H9 (cell line): ENCODE measurements at regions not wholly inside any gene's neighbourhood (a gene's known extent, or its start where the extent isn't known, plus 50 kb on each side); places are given as distances from the start of the nearest gene placed in this dataset.

Experiments
- DNase-seq: peaks from one replicate; pipeline ENCODE4 v3.0.0-alpha.2; 2017
- H2AFZ ChIP-seq: one replicate; pipeline ENCODE4 v1.6.1; 2013; ENCODE audit warnings: mild to moderate bottlenecking, low read length, control low read depth, moderate library complexity
- H2AK5ac ChIP-seq: 2 replicates; pipeline ENCODE4 v1.6.1; 2013; ENCODE audit warnings: low read length, control low read depth, mixed read lengths; ENCODE audit not compliant: insufficient read length
- H2BK120ac ChIP-seq: one replicate; pipeline ENCODE4 v1.6.1; 2013; ENCODE audit warnings: low read depth, mild to moderate bottlenecking, low read length, control low read depth, inconsistent platforms; ENCODE audit not compliant: poor library complexity, severe bottlenecking
- H2BK12ac ChIP-seq: 2 replicates; pipeline ENCODE4 v1.6.1; 2013; ENCODE audit warnings: low read length, control low read depth, mixed read lengths, low read depth; ENCODE audit not compliant: insufficient read length
- H2BK15ac ChIP-seq: 2 replicates; pipeline ENCODE4 v1.6.1; 2013; ENCODE audit warnings: low read depth, low read length, control low read depth
- H2BK20ac ChIP-seq: one replicate; pipeline ENCODE4 v1.6.1; 2013; ENCODE audit warnings: low read depth, mild to moderate bottlenecking, low read length, control low read depth, inconsistent platforms; ENCODE audit not compliant: poor library complexity, severe bottlenecking
- H2BK5ac ChIP-seq: 2 replicates; pipeline ENCODE4 v1.6.1; 2013; ENCODE audit warnings: low read length, control low read depth, mixed read lengths; ENCODE audit not compliant: insufficient read length
- H3K14ac ChIP-seq: 2 replicates; pipeline ENCODE4 v1.6.1; 2013; ENCODE audit warnings: low read length, control low read depth; ENCODE audit not compliant: insufficient read depth
- H3K18ac ChIP-seq: 2 replicates; pipeline ENCODE4 v1.6.1; 2013; ENCODE audit warnings: low read depth, mild to moderate bottlenecking, mixed read lengths, low read length, control low read depth; ENCODE audit not compliant: insufficient read length
- H3K23ac ChIP-seq: 2 replicates; pipeline ENCODE4 v1.6.1; 2013; ENCODE audit warnings: low read length, control low read depth, mixed read lengths, low read depth; ENCODE audit not compliant: insufficient read length
- H3K23me2 ChIP-seq: 2 replicates; pipeline ENCODE4 v1.6.1; 2013; ENCODE audit warnings: low read depth, mild to moderate bottlenecking, mixed read lengths, low read length, control low read depth; ENCODE audit not compliant: insufficient read length, poor library complexity, severe bottlenecking
- H3K27ac ChIP-seq: 2 replicates; pipeline ENCODE4 v1.5.1; 2013; ENCODE audit warnings: low read length, control low read depth, mixed read lengths, low read depth; ENCODE audit not compliant: insufficient read length
- H3K27me3 ChIP-seq: 2 replicates; pipeline ENCODE4 v1.6.1; 2013; ENCODE audit warnings: low read length, control low read depth, inconsistent platforms; ENCODE audit not compliant: insufficient read depth
- H3K4ac ChIP-seq: 2 replicates; pipeline ENCODE4 v1.6.1; 2013; ENCODE audit warnings: low read depth, mild to moderate bottlenecking, control low read depth, inconsistent platforms, low read length, moderate library complexity
- H3K4me1 ChIP-seq: 2 replicates; pipeline ENCODE4 v1.6.1; 2013; ENCODE audit warnings: low read length, control low read depth, inconsistent platforms; ENCODE audit not compliant: insufficient read depth
- H3K4me2 ChIP-seq: 2 replicates; pipeline ENCODE4 v1.6.1; 2013; ENCODE audit warnings: low read length, control low read depth, mixed read lengths; ENCODE audit not compliant: insufficient read length, insufficient read depth
- H3K56ac ChIP-seq: 2 replicates; pipeline ENCODE4 v1.6.1; 2013; ENCODE audit warnings: low read depth, mild to moderate bottlenecking, mixed read lengths, low read length, control low read depth; ENCODE audit not compliant: insufficient read length
- H3K79me1 ChIP-seq: 2 replicates; pipeline ENCODE4 v1.6.1; 2013; ENCODE audit warnings: low read depth, mild to moderate bottlenecking, moderate library complexity, low read length, control low read depth, inconsistent platforms; ENCODE audit not compliant: insufficient read depth, poor library complexity, severe bottlenecking
- H3K79me2 ChIP-seq: 2 replicates; pipeline ENCODE4 v1.6.1; 2013; ENCODE audit warnings: low read length, control low read depth, inconsistent platforms; ENCODE audit not compliant: insufficient read depth
- H3K9ac ChIP-seq: 2 replicates; pipeline ENCODE4 v1.6.1; 2013; ENCODE audit warnings: low read length, control low read depth, mixed read lengths; ENCODE audit not compliant: insufficient read length; ENCODE audit errors: extremely low read depth
- H3K9me3 ChIP-seq: one replicate; pipeline ENCODE4 v1.6.1; 2013; ENCODE audit warnings: low read depth, low read length, inconsistent platforms; ENCODE audit not compliant: control insufficient read depth
- H3T11ph ChIP-seq: one replicate; pipeline ENCODE4 v1.6.1; 2013; ENCODE audit warnings: mild to moderate bottlenecking, low read length, control low read depth, inconsistent platforms
- H4K20me1 ChIP-seq: one replicate; pipeline ENCODE4 v1.6.1; 2013; ENCODE audit not compliant: control insufficient read depth, insufficient read length, insufficient read depth
- H4K5ac ChIP-seq: 2 replicates; pipeline ENCODE4 v1.6.1; 2013; ENCODE audit warnings: low read depth, mild to moderate bottlenecking, mixed read lengths, low read length, control low read depth; ENCODE audit not compliant: insufficient read length
- H4K8ac ChIP-seq: replicated peaks from 2 replicates; pipeline ENCODE4 v1.6.1; 2013; ENCODE audit warnings: low read length, control low read depth, mixed read lengths, low read depth; ENCODE audit not compliant: insufficient read length
- H4K91ac ChIP-seq: 2 replicates; pipeline ENCODE4 v1.6.1; 2013; ENCODE audit warnings: low read depth, mild to moderate bottlenecking, moderate library complexity, mixed read lengths, low read length, control low read depth; ENCODE audit not compliant: insufficient read length
- H3K27ac Mint-ChIP-seq, 3 experiments: 2 replicates in 2 of 3; 3 replicates in 1 of 3; pipeline ENCODE4 v1.8.0; 2020 to 2021; ENCODE audit warnings: mixed read lengths in 3 of 3, mild to moderate bottlenecking in 1 of 3, moderate library complexity in 1 of 3
- H3K27me3 Mint-ChIP-seq: 2 replicates; pipeline ENCODE4 v1.8.0; 2021; ENCODE audit warnings: low read depth, mild to moderate bottlenecking, moderate library complexity, mixed read lengths
- H3K36me3 Mint-ChIP-seq, 3 experiments: 2 replicates in 2 of 3; 3 replicates in 1 of 3; pipeline ENCODE4 v1.8.0; 2020 to 2021; ENCODE audit warnings: low read depth in 3 of 3, mixed read lengths in 3 of 3; ENCODE audit not compliant: insufficient read depth in 1 of 3
- H3K4me1 Mint-ChIP-seq, 2 experiments: 2 replicates each; pipeline ENCODE4 v1.8.0; 2020; ENCODE audit warnings: mixed read lengths in 2 of 2
- H3K4me3 Mint-ChIP-seq, 2 experiments: 2 replicates in 1 of 2; 3 replicates in 1 of 2; pipeline ENCODE4 v1.8.0; 2020 to 2021; ENCODE audit warnings: mild to moderate bottlenecking in 2 of 2, mixed read lengths in 2 of 2, moderate library complexity in 1 of 2
- H3K9me3 Mint-ChIP-seq, 2 experiments: 2 replicates in 1 of 2; 3 replicates in 1 of 2; pipeline ENCODE4 v1.8.0; 2020; ENCODE audit warnings: mild to moderate bottlenecking in 2 of 2, mixed read lengths in 2 of 2, moderate library complexity in 1 of 2
- WGBS: extraction: QIAGEN DNeasy Blood & Tissue Kit; methylation state at CpG from one replicate; pipeline ENCODE4 v1.1.7; 2013; ENCODE audit warnings: missing lambda C conversion rate, low lambda C conversion rate, mixed read lengths; ENCODE audit not compliant: insufficient read length; ENCODE audit errors: extremely low coverage; 5-methylcytosine and 5-hydroxymethylcytosine counted together
- TF ChIP-seq, protein P1 (sequence below): fragments of 200-600 bp; sonication (generic); conservative IDR thresholded peaks from 3 replicates; pipeline ENCODE4 v1.8.0; 2021; ENCODE audit warnings: antibody characterized with exemption, mild to moderate bottlenecking

DNA sequence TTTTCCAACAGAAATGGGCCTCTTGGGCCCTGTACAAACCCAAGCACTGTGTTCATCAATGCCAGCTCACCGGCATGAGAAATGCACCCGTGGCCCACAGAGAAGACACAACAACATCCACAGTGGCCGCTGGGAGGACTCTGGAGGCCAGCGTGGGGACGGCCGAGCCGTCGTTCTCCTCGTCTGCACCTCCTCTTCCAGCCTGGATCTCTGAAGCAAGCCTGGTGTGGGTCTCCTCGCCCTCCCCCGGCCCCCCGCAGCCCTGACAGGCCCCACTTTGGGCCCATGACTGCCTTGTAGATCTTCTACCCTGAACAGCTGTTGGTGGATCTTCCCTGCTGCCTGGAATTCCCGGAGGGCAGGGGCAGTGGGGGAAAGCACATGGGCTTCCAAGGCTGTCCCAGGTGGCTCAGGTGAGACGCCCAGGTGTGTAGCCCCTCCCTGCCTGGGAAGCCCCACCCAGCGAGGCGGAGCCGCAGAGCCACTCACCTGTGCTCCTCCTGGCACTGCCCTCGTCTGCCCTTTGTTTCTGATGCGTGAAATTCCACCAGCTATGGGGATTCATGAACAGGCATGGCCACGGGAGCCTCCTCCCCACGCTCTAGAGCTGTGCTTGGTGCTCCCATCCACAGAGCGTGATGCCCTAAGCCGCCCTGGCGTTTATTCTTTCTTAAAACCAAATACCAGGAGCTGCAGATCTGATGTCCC lies 225.9 kb downstream of the BRD1 start:
- H3K9ac ChIP-seq: no peak overlapping the region
- no peaks in the 10 kb centered on the region for H3K4me1 ChIP-seq
- H3K79me2 ChIP-seq: no peaks in the 10 kb centered on the region
- no peak overlapping the region for H3K23ac ChIP-seq
- TF ChIP-seq, protein P1, sequence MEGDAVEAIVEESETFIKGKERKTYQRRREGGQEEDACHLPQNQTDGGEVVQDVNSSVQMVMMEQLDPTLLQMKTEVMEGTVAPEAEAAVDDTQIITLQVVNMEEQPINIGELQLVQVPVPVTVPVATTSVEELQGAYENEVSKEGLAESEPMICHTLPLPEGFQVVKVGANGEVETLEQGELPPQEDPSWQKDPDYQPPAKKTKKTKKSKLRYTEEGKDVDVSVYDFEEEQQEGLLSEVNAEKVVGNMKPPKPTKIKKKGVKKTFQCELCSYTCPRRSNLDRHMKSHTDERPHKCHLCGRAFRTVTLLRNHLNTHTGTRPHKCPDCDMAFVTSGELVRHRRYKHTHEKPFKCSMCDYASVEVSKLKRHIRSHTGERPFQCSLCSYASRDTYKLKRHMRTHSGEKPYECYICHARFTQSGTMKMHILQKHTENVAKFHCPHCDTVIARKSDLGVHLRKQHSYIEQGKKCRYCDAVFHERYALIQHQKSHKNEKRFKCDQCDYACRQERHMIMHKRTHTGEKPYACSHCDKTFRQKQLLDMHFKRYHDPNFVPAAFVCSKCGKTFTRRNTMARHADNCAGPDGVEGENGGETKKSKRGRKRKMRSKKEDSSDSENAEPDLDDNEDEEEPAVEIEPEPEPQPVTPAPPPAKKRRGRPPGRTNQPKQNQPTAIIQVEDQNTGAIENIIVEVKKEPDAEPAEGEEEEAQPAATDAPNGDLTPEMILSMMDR: no peak
- Mint-ChIP-seq H3K4me3 (no peak overlapping the region), H3K27me3 (peaks cover 5% of the 10 kb centered on the region), H3K4me1 (no peaks in the 10 kb centered on the region), H3K36me3 (peaks cover 1 to 11% (median 10%) of the 10 kb centered on the region in 3 experiments; a peak in 6 of 7 replicates), H3K9me3 (peaks cover 19 to 22% of the 10 kb centered on the region in 2 experiments), H3K27ac (no peak overlapping the region)
- H2BK120ac ChIP-seq: no peak overlapping the region
- no peaks in the 10 kb centered on the region for H3K27me3 ChIP-seq
- H2BK20ac ChIP-seq: no peak overlapping the region
- no peak overlapping the region for H4K91ac ChIP-seq
- no peak overlapping the region for H2BK5ac ChIP-seq
- no peak overlapping the region for H3K4me2 ChIP-seq
- no peak overlapping the region for H2AFZ ChIP-seq
- no peaks in the 10 kb centered on the region for H4K20me1 ChIP-seq
- no peak overlapping the region for H3K27ac ChIP-seq
- no peak overlapping the region for H2BK15ac ChIP-seq
- H3K18ac ChIP-seq: no peak overlapping the region
- no peaks in the 10 kb centered on the region for H3K79me1 ChIP-seq
- no peaks in the 10 kb centered on the region for H3K9me3 ChIP-seq
- H2BK12ac ChIP-seq: no peak overlapping the region
- no peak overlapping the region for H3K14ac ChIP-seq
- H3T11ph ChIP-seq: no peak overlapping the region
- no peak overlapping the region for H3K56ac ChIP-seq
- H3K23me2 ChIP-seq: no peaks in the 10 kb centered on the region
- peak; percentile 30 for DNase-seq
- WGBS: no CpG with 5 or more reads among the region's 24 CpGs
- H4K8ac ChIP-seq: no peak overlapping the region
- no peak overlapping the region for H2AK5ac ChIP-seq
- no peak overlapping the region for H4K5ac ChIP-seq
- H3K4ac ChIP-seq: no peak overlapping the region
